OCI-LY7 (cell line): ENCODE measurements at regions not wholly inside any gene's neighbourhood (a gene's known extent, or its start where the extent isn't known, plus 50 kb on each side); places are given as distances from the start of the nearest gene placed in this dataset.

Experiments used
- BruUV-seq: library from RNA; stranded (reverse); fragments of 400-500 nt; replicated peaks from 2 replicates; lab custom pipeline; 2021; lab: Mats Ljungman, UMichigan
- CTCF ChIA-PET: fragments of 300-600 bp; sonication (Branson Sonifier 250); formaldehyde crosslinking; loops from one replicate; lab custom pipeline; 2022; ENCODE audit warnings: antibody characterized with exemption; ENCODE audit not compliant: unreplicated experiment; lab: Charles Lee
- POLR2A ChIA-PET: fragments of 300-600 bp; sonication (Branson Sonifier 250); formaldehyde crosslinking; loops from one replicate; lab custom pipeline; 2022; ENCODE audit warnings: antibody characterized with exemption; lab: Charles Lee
- DNase-seq: peaks from one replicate; pipeline ENCODE4 v3.0.0-alpha.2; 2015; ENCODE audit warnings: low spot score
- H2AFZ ChIP-seq: fragments of 200-600 bp; sonication (generic), shearing (Covaris generic); 2 replicates; pipeline ENCODE4 v1.6.1; 2014; ENCODE audit warnings: mild to moderate bottlenecking, antibody characterized with exemption, low read length, moderate library complexity
- H3K27ac ChIP-seq: fragments of 200-600 bp; sonication (generic); 2 replicates; pipeline ENCODE4 v1.5.1; 2014; ENCODE audit warnings: mixed run types, low read depth, mild to moderate bottlenecking, moderate library complexity, low read length, inconsistent platforms; ENCODE audit not compliant: poor library complexity, severe bottlenecking
- H3K36me3 ChIP-seq: fragments of 200-600 bp; sonication (generic); 2 replicates; pipeline ENCODE4 v1.6.1; 2014; ENCODE audit warnings: mild to moderate bottlenecking, antibody characterized with exemption, low read length, moderate library complexity, mixed read lengths; ENCODE audit not compliant: insufficient read depth
- H3K4me1 ChIP-seq: fragments of 200-600 bp; sonication (generic); 2 replicates; pipeline ENCODE4 v1.5.1; 2014; ENCODE audit warnings: mild to moderate bottlenecking, low read length; ENCODE audit not compliant: insufficient read depth, poor library complexity, severe bottlenecking
- H3K4me2 ChIP-seq: fragments of 200-600 bp; sonication (generic); 2 replicates; pipeline ENCODE4 v1.6.1; 2014; ENCODE audit warnings: mild to moderate bottlenecking, low read length
- H3K4me3 ChIP-seq: fragments of 200-600 bp; sonication (generic); 2 replicates; pipeline ENCODE4 v1.5.1; 2014; ENCODE audit warnings: mild to moderate bottlenecking, low read depth, low read length; ENCODE audit not compliant: poor library complexity, severe bottlenecking
- H3K79me2 ChIP-seq: fragments of 200-600 bp; sonication (generic); 2 replicates; pipeline ENCODE4 v1.6.1; 2016; ENCODE audit warnings: low read depth, mild to moderate bottlenecking, low read length, moderate library complexity, mixed read lengths; ENCODE audit not compliant: insufficient read depth
- H3K9me2 ChIP-seq: fragments of 200-600 bp; sonication (generic); 2 replicates; pipeline ENCODE4 v1.6.1; 2016; ENCODE audit warnings: mild to moderate bottlenecking, low read length, mixed read lengths; ENCODE audit not compliant: insufficient read depth
- H3K9me3 ChIP-seq: fragments of 200-600 bp; sonication (generic); 2 replicates; pipeline ENCODE4 v1.6.1; 2014; ENCODE audit warnings: mild to moderate bottlenecking, mixed run types, low read length, mixed read lengths
- H4K20me1 ChIP-seq: fragments of 200-600 bp; sonication (generic); 2 replicates; pipeline ENCODE4 v1.6.1; 2014; ENCODE audit warnings: mild to moderate bottlenecking, antibody characterized with exemption, low read length, moderate library complexity, mixed read lengths; ENCODE audit not compliant: insufficient read depth
- EZH2phosphoT487 ChIP-seq: fragments of 200-600 bp; sonication (generic); IDR thresholded peaks from 2 replicates; pipeline ENCODE4 v1.6.1; 2018; ENCODE audit warnings: low read depth, borderline replicate concordance, mild to moderate bottlenecking, mixed run types, antibody characterized with exemption, low read length, moderate library complexity, mixed read lengths
- intact Hi-C: fragments of 100-400 bp; cut with micrococcal nuclease; formaldehyde crosslinking; loops from one replicate; pipeline ENCODE4 v1.10.0; 2022; ENCODE audit not compliant: unreplicated experiment
- TF ChIP-seq, protein P1 (sequence below): fragments of 200-600 bp; sonication (generic); conservative IDR thresholded peaks from 2 replicates; pipeline ENCODE4 v1.5.1; 2014; ENCODE audit warnings: mild to moderate bottlenecking, antibody characterized with exemption, low read length, moderate library complexity, mixed read lengths

DNA sequence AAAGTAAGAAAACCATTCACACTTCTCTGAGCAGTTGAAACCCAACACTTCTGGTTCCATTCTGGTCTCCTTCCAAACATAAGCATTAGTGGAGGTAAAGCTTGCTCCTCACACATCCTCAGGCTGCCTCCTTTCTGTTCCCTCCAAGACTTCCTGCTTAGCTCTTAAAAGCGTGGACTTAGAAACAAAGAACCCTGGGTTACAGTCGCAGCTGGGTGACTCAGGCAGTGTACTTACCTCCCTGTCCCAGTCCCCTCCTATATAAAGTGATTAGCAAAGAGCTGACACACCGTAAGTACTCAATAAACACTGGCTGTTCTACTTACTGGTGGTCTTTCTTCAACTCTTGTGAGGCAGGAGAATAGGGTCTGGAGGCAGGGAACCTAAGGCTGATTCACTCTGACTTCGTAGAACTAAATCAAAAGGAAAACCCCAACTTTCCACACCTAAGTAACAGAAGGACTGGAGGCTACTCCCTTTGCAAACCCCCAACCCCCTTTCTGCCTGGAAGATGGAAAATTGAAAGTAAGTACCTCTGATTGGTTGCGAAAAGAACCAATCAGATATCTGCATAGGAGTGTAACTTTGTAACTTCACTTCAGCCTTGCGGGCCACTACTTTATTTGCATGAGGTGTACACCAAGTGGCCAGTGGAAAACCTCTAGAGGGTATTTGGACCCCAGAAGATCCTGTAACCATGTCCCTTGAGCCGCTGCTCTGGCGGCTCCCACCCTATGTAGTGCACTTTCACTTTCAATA lies 165.4 kb downstream of the SUCLA2 start:
- Histone ChIP-seq H3K27ac (no peak overlapping the region), H3K79me2 (no peaks in the 10 kb centered on the region), H3K4me1 (no peaks in the 10 kb centered on the region), H4K20me1 (no peaks in the 10 kb centered on the region), H2AFZ (peak overlapping the region; percentile 55), H3K9me3 (no peaks in the 10 kb centered on the region), H3K9me2 (no peaks in the 10 kb centered on the region), H3K36me3 (no peaks in the 10 kb centered on the region), H3K4me2 (peak overlapping the region; percentile 4; the same call in 1 of the 2 replicates), H3K4me3 (no peak overlapping the region)
- peak; percentile 5 for DNase-seq
- TF ChIP-seq, protein P1, sequence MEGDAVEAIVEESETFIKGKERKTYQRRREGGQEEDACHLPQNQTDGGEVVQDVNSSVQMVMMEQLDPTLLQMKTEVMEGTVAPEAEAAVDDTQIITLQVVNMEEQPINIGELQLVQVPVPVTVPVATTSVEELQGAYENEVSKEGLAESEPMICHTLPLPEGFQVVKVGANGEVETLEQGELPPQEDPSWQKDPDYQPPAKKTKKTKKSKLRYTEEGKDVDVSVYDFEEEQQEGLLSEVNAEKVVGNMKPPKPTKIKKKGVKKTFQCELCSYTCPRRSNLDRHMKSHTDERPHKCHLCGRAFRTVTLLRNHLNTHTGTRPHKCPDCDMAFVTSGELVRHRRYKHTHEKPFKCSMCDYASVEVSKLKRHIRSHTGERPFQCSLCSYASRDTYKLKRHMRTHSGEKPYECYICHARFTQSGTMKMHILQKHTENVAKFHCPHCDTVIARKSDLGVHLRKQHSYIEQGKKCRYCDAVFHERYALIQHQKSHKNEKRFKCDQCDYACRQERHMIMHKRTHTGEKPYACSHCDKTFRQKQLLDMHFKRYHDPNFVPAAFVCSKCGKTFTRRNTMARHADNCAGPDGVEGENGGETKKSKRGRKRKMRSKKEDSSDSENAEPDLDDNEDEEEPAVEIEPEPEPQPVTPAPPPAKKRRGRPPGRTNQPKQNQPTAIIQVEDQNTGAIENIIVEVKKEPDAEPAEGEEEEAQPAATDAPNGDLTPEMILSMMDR: no peak
- TF ChIP-seq EZH2phosphoT487: no peak
- intact Hi-C loops: no loop called here
- ChIA-PET CTCF (no interaction called here), POLR2A (interaction anchor here (1.2 kb wide), 1 partner anchor 9 kb away, joined by 3 read pairs; no protein-coding TSS in a partner anchor)
- BruUV-seq: no TSS peak

DNA sequence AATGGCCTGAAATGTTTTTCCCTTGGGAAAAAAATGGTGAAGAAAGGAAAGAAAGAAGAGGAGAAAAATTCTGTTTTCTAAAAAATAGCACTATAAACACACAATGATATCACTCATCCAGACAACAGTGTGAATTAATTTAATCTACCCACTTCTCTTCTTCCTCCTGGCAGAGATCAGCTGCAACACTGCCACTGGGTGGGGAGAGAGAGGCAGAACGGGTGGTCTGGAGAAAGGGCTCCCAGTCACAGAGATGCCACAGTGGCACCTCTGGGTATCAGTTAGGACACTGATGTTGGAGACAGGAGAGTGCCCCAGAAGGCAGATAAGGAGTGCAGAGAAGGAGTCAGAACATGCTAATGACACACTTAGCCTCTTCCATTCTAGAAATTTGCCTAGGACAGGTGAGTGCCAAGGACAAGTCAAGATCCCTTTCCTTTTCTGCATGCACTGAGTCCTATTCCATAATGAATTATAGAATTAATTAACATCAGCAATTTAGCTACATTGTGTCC lies 168.6 kb downstream of the SUCLA2 start:
- H3K9me2 ChIP-seq: no peaks in the 10 kb centered on the region
- H4K20me1 ChIP-seq: no peaks in the 10 kb centered on the region
- no peaks in the 10 kb centered on the region for H3K9me3 ChIP-seq
- H3K36me3 ChIP-seq: no peaks in the 10 kb centered on the region
- no peak for DNase-seq
- H3K4me1 ChIP-seq: no peaks in the 10 kb centered on the region
- H3K27ac ChIP-seq: no peak overlapping the region
- H3K4me2 ChIP-seq: no peak overlapping the region
- no peak for TF ChIP-seq EZH2phosphoT487
- TF ChIP-seq, protein P1: 0 out of 2 replicates have a peak, but pooled peaks have one; percentile 28
- no peak overlapping the region for H2AFZ ChIP-seq
- BruUV-seq: no TSS peak
- H3K79me2 ChIP-seq: no peaks in the 10 kb centered on the region
- no peak overlapping the region for H3K4me3 ChIP-seq
- ChIA-PET CTCF (no interaction called here), POLR2A (no interaction called here)
- intact Hi-C loops: no loop called here

DNA sequence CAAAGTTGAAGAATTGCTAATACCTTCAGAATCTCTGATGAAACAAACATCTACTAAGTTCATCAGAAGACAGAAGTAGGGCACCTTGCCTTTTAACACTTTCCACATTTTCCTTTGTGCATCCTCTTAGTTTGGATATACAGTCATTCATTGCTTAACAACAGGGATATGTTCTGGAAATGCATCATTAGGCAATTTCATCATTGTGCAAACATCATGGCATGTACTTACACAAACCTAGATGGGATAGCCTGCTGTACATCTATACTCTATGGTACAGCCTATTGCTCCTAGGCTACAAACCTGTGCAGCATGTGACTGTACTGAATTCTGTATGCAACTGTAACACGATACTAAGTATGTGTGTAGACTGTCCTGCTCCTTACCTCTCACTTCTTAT lies 169.8 kb downstream of the SUCLA2 start:
- Histone ChIP-seq H3K4me1 (no peaks in the 10 kb centered on the region), H3K36me3 (no peaks in the 10 kb centered on the region), H4K20me1 (no peaks in the 10 kb centered on the region), H3K4me3 (no peak overlapping the region), H3K9me3 (no peaks in the 10 kb centered on the region), H3K4me2 (no peak overlapping the region), H3K79me2 (no peaks in the 10 kb centered on the region), H3K9me2 (no peaks in the 10 kb centered on the region), H2AFZ (no peak overlapping the region), H3K27ac (no peak overlapping the region)
- POLR2A ChIA-PET: no interaction called here
- no TSS peak for BruUV-seq
- DNase-seq: no peak
- CTCF ChIA-PET: no interaction called here
- TF ChIP-seq, protein P1: no peak
- no peak for TF ChIP-seq EZH2phosphoT487
- intact Hi-C loops: no loop called here
